ENCODE measurements at regions not wholly inside any gene's neighbourhood (a gene's known extent, or its start where the extent isn't known, plus 50 kb on each side); places are given as distances from the start of the nearest gene placed in this dataset.

DNA sequence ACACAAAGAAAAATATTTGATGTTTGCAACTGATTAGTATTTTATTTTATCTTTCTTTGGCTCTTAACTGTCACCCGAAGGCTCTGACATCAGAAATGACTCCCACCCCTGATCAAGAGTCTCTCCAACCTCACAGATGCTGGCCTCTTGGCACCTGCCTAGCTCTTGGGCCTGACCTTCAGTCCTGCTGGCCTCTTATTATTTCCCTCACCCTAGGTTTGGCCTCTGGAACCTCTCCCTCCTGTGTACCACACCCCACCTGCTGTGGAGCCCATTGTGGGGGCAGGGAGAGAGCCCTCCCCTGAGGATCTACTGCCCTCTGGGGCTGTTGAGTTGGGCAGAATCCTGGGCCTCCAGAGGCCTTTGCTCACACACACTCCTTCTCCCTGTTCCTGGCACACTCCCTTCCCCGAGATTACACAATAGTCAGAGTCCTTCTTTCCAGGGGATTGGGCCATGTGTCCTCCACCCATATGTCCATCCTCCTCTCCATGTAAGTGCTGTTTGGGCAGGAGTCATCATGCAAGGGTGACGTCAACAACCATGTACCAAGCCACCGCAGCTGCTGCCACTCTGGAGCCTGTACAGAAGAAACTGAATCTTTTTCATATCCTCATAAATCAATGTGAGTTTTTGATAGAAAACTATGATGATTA is 124.3 kb downstream of the RASSF9 start:
- no peak for TF ChIP-seq RELA (CRISPR knock-in tag; IDR thresholded peaks at IDR 0.05)
- TF ChIP-seq MYC (CRISPR knock-in tag; IDR thresholded peaks at IDR 0.05; ENCODE audit: borderline replicate concordance) = no peak
- TF ChIP-seq SRY (CRISPR knock-in tag; IDR thresholded peaks at IDR 0.05) = no peak
- TF ChIP-seq PHF21A (CRISPR knock-in tag; IDR thresholded peaks at IDR 0.05) = no peak
- TF ChIP-seq, protein P1, sequence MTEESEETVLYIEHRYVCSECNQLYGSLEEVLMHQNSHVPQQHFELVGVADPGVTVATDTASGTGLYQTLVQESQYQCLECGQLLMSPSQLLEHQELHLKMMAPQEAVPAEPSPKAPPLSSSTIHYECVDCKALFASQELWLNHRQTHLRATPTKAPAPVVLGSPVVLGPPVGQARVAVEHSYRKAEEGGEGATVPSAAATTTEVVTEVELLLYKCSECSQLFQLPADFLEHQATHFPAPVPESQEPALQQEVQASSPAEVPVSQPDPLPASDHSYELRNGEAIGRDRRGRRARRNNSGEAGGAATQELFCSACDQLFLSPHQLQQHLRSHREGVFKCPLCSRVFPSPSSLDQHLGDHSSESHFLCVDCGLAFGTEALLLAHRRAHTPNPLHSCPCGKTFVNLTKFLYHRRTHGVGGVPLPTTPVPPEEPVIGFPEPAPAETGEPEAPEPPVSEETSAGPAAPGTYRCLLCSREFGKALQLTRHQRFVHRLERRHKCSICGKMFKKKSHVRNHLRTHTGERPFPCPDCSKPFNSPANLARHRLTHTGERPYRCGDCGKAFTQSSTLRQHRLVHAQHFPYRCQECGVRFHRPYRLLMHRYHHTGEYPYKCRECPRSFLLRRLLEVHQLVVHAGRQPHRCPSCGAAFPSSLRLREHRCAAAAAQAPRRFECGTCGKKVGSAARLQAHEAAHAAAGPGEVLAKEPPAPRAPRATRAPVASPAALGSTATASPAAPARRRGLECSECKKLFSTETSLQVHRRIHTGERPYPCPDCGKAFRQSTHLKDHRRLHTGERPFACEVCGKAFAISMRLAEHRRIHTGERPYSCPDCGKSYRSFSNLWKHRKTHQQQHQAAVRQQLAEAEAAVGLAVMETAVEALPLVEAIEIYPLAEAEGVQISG (CRISPR knock-in tag; IDR thresholded peaks at IDR 0.05) = no peak
- TF ChIP-seq, protein P2, sequence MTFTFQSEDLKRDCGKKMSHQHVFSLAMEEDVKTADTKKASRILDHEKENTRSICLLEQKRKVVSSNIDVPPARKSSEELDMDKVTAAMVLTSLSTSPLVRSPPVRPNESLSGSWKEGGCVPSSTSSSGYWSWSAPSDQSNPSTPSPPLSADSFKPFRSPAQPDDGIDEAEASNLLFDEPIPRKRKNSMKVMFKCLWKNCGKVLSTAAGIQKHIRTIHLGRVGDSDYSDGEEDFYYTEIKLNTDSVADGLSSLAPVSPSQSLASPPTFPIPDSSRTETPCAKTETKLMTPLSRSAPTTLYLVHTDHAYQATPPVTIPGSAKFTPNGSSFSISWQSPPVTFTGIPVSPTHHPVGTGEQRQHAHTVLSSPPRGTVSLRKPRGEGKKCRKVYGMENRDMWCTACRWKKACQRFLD (CRISPR knock-in tag; IDR thresholded peaks at IDR 0.05; ENCODE audit: borderline replicate concordance) = no peak
- TF ChIP-seq, protein P3, sequence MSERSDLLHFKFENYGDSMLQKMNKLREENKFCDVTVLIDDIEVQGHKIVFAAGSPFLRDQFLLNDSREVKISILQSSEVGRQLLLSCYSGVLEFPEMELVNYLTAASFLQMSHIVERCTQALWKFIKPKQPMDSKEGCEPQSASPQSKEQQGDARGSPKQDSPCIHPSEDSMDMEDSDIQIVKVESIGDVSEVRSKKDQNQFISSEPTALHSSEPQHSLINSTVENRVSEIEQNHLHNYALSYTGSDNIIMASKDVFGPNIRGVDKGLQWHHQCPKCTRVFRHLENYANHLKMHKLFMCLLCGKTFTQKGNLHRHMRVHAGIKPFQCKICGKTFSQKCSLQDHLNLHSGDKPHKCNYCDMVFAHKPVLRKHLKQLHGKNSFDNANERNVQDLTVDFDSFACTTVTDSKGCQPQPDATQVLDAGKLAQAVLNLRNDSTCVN (CRISPR knock-in tag; IDR thresholded peaks at IDR 0.05; ENCODE audit: borderline replicate concordance) = no peak
- no peak for TF ChIP-seq HDAC2 (CRISPR knock-in tag; IDR thresholded peaks at IDR 0.05)
- TF ChIP-seq ZNF468 (CRISPR knock-in tag; IDR thresholded peaks at IDR 0.05) = no peak
- no peak for TF ChIP-seq NR2F6 (IDR thresholded peaks at IDR 0.05)
- TF ChIP-seq NR2F6 (CRISPR knock-in tag; IDR thresholded peaks at IDR 0.05) = no peak
- TF ChIP-seq, protein P4, sequence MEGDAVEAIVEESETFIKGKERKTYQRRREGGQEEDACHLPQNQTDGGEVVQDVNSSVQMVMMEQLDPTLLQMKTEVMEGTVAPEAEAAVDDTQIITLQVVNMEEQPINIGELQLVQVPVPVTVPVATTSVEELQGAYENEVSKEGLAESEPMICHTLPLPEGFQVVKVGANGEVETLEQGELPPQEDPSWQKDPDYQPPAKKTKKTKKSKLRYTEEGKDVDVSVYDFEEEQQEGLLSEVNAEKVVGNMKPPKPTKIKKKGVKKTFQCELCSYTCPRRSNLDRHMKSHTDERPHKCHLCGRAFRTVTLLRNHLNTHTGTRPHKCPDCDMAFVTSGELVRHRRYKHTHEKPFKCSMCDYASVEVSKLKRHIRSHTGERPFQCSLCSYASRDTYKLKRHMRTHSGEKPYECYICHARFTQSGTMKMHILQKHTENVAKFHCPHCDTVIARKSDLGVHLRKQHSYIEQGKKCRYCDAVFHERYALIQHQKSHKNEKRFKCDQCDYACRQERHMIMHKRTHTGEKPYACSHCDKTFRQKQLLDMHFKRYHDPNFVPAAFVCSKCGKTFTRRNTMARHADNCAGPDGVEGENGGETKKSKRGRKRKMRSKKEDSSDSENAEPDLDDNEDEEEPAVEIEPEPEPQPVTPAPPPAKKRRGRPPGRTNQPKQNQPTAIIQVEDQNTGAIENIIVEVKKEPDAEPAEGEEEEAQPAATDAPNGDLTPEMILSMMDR (CRISPR knock-in tag; IDR thresholded peaks at IDR 0.05) = no peak
- TF ChIP-seq, protein P5, sequence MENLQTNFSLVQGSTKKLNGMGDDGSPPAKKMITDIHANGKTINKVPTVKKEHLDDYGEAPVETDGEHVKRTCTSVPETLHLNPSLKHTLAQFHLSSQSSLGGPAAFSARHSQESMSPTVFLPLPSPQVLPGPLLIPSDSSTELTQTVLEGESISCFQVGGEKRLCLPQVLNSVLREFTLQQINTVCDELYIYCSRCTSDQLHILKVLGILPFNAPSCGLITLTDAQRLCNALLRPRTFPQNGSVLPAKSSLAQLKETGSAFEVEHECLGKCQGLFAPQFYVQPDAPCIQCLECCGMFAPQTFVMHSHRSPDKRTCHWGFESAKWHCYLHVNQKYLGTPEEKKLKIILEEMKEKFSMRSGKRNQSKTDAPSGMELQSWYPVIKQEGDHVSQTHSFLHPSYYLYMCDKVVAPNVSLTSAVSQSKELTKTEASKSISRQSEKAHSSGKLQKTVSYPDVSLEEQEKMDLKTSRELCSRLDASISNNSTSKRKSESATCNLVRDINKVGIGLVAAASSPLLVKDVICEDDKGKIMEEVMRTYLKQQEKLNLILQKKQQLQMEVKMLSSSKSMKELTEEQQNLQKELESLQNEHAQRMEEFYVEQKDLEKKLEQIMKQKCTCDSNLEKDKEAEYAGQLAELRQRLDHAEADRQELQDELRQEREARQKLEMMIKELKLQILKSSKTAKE (CRISPR knock-in tag; IDR thresholded peaks at IDR 0.05; ENCODE audit: borderline replicate concordance) = no peak
- no peak for TF ChIP-seq SMAD1 (CRISPR knock-in tag; IDR thresholded peaks at IDR 0.05; ENCODE audit: borderline replicate concordance, low read depth)

Data from HepG2 (cell line).